C4-2B (cell line): ENCODE measurements at regions not wholly inside any gene's neighbourhood (a gene's known extent, or its start where the extent isn't known, plus 50 kb on each side); places are given as distances from the start of the nearest gene placed in this dataset.

ENCODE experiments used
- ZFX ChIP-seq: fragments of 450-650 bp; IDR thresholded peaks from 2 replicates; pipeline ENCODE4 v1.6.1; 2017
- TF ChIP-seq, protein P1 (sequence below): fragments of 450-650 bp; conservative IDR thresholded peaks from 2 replicates; pipeline ENCODE4 v1.5.1; 2017; ENCODE audit warnings: mild to moderate bottlenecking

DNA sequence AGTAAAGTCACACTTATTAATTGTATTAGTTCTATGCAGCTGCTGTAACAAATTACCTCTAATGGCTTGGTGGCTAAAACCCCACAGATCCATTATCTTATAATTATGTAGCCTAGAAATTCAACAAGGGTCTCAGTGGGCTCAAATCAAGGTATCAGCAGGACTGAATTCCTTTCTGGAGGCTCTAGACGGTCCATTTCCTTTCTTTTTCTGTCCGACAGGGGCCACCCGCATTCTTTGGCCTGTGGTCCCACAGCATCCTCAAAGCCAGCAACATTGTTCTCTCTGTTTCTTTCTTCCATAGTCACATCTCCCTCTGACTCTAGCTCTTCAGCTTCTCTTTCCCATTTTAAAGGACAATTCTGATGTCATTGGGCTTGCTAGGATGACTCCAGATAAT is 276.3 kb upstream of the ZNF717 start:
- TF ChIP-seq, protein P1, sequence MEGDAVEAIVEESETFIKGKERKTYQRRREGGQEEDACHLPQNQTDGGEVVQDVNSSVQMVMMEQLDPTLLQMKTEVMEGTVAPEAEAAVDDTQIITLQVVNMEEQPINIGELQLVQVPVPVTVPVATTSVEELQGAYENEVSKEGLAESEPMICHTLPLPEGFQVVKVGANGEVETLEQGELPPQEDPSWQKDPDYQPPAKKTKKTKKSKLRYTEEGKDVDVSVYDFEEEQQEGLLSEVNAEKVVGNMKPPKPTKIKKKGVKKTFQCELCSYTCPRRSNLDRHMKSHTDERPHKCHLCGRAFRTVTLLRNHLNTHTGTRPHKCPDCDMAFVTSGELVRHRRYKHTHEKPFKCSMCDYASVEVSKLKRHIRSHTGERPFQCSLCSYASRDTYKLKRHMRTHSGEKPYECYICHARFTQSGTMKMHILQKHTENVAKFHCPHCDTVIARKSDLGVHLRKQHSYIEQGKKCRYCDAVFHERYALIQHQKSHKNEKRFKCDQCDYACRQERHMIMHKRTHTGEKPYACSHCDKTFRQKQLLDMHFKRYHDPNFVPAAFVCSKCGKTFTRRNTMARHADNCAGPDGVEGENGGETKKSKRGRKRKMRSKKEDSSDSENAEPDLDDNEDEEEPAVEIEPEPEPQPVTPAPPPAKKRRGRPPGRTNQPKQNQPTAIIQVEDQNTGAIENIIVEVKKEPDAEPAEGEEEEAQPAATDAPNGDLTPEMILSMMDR, result no peak
- no peak for TF ChIP-seq ZFX
